NCI-H1436 treated with DMSO at 0.1 percent for 48 hours (cell line): ENCODE measurements at regions not wholly inside any gene's neighbourhood (a gene's known extent, or its start where the extent isn't known, plus 50 kb on each side); places are given as distances from the start of the nearest gene placed in this dataset.

Experiments used
- DNase-seq: peaks from one replicate; lab custom pipeline; 2025; lab: John Stamatoyannopoulos, UW

DNA sequence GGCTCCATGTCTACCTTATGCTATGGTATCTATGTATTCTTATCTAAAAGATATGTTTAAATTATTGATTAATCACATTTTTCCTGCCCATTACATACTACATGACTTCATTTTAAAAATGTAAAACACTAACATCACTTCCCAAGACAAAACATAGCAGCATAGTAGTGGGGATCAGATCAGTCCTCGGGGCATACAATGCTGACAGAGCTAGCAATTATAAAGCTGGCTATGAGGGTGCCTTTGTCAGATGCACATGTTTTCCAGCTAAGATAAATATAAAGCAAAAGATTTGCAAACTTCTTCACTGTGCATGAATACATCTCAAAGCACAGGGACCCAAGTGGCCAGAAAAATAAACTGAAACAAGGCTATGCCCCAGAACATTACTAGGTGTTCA is 549.8 kb upstream of the INTU start:
- DNase-seq: no peak

DNA sequence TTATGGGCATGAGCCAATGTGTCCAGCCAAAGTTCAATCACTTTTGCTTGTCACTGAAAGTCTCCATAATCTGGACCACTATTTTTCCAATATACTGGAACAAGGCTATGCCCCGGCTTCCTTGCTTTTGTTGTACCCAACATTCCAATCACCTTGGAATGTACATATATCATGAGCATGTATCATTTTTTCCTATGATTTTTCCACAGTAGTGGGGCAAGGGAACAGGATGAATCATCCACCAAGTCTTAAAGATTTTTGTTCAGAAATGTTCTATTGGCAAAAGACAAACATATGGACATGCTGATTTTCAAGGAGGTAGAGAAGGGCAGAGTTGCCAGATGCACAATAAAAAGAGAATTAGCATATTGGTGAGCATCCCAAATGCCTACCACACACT is 548.1 kb upstream of the INTU start:
- no peak for DNase-seq

DNA sequence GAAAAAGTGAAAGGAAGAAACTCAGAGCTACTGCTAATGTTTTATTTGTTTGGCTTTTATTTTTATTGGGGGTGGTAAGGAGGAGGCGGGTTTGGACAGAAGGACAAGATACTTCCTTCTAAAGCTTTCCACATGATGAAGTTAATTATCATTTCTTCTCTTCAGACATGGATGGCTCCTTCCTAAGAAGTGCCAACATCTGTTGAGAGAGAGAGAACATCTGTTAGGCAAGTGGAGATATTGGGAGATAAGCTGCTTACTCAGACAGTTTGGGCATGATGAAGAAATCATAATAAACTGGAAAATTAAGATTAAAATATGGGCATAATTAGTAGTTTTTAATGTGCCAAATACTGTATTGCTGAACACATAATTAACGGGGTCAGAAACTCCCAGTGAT is 535.7 kb upstream of the INTU start:
- no peak for DNase-seq

DNA sequence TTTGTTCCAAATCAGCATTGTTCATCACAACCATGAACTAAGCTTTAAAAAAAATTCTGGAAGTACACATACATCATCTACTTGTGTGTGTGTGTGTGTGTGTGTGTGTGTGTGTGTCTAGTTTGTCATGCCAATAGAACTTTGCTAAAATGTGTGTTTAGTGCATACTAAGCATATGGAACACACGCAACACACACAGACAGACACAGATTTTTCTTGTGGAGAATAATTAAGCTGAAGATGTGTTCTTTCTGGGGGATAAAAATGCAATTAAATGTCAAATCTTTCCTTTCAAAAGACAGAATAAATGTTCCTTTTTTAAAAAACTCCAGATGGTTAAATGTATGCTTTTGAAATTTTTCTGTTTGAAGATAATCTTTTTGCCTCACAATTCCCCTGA is 530.4 kb upstream of the INTU start:
- DNase-seq: no peak

DNA sequence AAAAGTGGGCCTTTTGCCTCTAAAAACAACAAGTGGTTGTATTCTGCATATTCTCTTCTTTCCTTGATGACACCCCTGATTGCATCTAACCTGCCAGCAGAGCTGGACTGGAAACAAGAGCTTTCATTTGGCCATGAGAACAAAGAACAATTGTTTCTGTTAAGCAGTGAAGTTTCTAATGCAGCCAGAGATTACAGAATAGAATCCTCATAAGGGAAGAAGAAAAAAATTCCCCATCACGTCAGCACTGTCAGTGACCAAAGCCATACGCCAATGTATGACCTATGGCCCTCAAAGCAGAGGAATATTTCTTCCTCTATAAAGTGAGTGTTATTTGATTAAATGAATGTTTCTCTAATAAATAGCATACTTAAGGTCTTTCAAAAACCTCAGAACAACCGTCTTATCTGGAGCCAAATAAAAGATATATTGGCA is 529.1 kb upstream of the INTU start:
- no peak for DNase-seq

DNA sequence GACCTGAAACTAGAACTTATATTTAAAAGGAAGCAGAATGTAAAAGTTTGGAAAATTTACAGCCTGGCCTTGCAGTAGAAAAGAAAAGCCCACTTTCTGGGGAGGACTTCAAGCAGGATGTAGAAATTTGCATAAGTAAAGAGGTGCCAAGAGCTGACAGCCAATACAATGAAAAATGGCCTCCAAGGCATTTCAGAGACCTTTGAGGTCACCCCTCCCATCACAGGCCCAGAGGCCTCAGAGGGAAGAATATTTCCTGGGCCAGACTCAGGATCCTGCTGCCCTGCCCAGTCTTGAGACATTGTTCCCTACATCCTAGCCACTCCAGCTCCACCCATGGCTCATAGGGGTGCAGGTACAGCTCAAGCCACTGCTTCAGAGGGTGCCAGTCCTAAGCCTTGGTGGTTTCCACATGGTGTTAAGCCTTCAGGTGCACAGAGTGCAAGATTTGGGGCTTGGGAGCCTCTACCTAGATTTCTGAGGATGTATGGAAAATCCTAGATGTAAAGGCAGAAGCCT is 518.9 kb upstream of the INTU start:
- no peak for DNase-seq

DNA sequence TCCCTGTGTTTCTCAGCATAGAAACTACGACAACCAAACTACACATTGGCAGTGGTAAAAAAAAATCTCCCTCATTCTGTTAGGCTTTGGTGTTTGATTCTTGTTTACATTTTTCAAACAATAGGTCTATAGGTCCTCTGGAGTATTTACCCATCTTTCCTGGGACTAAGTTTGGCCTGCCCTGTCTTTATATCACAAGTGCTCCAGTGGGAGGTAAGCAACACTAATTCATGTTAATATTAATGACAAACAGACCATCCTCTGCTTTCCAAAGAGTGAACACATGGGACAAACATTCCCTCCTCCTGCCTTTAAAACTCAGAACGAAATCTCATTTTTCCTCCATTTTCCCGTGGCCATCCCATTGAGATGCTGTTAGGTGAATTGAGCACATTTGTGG is 514.1 kb upstream of the INTU start:
- DNase-seq: no peak

DNA sequence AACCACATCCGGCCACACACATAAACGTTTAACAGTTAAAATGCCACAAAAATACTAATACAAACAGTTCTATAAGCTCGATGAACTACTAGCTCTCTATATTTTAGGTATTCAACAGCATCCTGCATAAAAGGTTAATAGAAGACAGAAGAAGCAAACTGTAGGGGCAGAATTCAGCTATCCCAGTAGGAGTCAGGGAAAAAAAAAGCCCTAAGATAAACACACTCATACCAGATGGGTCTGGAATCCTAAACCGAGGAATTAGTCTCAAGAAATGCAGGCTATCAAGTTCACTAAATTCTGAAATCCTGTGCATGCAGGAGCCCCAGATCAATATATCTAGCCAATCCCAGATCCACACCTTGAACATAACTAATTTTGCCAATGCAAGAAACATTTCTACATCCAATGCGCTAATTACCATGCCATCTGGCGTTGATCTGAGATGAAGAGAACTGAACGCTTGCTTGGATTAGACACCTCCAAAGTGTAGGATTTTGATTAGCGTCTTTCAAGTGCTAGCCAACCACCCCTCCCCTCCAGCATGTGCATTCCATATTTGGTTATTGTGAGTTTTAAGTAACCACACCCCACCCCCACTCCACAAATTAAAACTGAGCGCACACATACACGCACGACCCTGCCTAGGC is 512.2 kb upstream of the INTU start:
- DNase-seq: no peak

DNA sequence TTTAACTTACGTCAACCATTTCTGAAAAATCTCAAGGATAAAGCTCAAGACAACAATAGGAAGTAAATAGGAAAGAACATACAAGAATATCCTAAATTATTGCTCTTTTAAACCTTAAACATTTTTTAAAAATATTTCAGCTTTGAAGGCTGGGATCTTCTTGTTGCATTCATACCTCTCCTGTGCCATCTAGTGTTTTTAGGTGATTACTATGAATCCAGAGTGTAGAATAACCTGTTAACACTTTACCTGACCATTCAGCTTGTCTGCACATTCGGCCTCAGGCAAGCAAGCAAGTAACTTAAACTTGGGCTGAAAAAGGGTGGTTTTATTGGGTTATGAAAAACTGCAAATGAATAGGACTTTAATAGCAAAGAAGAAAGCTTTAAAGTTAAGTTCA is 507.8 kb upstream of the INTU start:
- no peak for DNase-seq

DNA sequence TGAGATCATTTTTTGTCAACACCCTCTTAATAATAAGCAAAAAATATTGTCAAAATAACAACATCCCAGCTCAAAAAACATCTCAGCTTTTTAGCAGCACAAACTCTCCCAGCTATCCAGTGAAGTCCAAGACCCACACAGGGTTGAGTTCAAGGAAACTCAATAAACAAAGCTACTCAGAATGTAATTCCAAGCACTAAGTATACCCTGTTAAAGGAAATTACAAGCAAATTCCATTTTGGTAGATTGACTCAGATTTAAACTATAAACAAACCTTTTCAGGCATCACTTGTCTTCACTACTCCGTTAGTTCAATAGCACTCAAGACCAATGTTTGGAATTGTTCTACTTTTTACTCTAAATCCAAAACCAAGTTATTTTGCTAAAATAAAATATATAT is 506.0 kb upstream of the INTU start:
- no peak for DNase-seq

DNA sequence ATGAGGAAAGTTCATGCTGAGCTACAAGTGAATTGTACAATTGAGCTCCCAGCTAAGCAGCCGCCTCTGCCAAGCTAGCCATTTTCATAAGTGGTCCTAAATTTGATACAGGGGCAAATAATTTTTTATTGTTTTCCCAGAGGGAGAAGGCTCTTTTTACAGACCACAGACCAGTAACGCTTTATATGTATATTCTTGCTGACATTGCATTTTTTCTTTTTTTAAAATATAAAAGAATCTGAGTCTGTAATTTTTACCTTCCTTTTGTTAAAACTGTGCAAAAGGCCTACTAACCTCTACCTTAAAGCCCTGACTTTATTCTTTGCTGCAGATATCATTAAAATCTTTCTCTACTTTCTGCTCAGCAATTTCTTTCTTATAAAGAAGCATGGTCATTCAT is 501.2 kb upstream of the INTU start:
- no peak for DNase-seq

DNA sequence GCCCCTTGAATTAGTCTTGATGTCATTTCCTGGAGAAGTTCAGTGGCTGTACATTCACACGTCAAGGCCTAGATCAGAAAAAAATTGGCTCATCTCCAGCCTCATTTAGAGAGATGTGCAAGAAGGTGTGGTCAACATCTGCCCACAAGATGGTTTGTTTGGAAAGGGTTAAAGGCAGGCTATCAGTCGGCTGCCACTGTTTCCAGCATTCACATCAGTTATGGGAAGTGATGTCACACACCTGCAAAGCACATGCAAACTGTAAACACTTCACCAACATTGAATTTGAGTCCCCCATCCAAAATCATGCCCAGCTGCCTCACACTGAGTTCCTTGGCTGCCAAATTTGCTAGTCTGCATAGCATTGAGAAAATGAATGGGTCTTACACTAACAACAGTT is 498.3 kb upstream of the INTU start:
- no peak for DNase-seq

DNA sequence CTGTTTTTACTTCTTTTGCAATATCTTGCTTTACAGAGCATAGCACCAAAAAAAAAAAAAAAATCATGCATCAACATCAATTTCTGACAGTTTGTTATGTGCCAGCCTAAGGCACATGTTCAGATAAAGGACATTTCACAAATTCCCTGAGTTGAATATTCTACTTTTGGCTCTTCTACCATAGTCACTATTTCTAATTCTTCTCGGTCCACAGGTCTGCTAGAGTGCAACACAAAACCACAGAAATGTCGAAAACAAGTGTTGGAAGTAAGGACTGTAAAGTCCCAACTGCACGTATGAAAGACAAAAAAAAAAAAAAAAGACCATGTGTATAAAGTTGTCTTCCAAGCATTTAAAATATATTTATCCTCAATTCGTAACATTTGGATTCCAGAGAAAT is 494.2 kb upstream of the INTU start:
- no peak for DNase-seq

DNA sequence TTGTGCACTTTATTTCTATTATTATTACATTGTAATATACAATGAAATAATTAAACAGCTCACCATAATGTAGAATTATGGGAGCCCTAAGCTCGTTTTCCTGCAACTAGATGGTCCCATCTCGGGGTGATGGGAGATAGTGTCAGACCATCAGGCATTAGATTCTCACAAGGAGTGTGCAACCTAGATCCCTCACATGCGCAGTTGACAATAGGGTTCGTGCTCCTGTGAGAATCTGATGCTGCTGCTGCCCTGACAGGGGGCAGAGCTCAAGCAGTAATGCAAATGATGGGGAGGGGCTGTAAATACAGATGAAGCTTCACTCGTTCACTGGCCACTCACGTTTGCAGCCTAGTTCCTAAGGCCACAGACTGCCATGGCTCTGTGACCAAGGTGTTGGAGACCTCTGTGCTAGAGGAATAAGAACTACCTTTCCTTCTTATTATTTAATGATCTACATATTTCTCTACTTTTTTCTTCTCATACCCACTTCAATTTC is 492.9 kb upstream of the INTU start:
- DNase-seq: no peak

DNA sequence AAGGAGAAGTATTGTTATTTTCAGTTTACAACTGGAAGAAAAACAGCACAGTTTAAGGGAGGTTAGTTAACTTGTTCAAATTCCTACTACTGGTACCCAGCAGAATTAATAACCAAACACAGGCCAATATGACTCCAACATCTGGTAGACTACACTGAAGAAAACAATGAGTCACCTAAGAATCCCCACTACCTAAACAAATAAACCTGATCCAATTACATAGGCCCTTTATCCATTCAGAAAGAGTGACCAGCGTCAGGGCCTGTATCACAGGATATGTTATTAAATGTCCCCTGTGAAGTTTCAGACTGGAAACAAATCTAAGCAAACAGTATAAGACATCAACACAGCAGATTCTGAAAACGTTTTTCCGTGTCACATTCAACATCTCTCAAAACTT is 492.5 kb upstream of the INTU start:
- no peak for DNase-seq

DNA sequence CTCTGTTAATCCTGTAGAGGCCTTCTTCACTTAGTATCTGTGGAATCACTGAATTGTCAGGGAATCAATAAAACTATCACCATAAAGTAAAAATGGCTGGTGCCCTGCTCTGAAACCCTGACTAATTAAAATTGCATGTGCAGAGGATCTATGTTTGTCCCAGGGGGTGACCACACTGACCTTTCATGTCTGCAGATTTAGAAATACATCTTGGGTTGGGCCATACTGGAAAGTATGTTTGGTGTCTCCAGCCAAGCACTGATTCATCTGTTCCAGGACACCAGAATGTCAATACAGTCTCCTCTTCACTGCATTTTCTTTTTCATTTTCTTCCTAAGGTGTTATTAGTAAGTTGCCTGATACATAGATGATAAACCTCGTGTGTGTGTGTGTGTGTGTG is 490.9 kb upstream of the INTU start:
- DNase-seq: no peak

DNA sequence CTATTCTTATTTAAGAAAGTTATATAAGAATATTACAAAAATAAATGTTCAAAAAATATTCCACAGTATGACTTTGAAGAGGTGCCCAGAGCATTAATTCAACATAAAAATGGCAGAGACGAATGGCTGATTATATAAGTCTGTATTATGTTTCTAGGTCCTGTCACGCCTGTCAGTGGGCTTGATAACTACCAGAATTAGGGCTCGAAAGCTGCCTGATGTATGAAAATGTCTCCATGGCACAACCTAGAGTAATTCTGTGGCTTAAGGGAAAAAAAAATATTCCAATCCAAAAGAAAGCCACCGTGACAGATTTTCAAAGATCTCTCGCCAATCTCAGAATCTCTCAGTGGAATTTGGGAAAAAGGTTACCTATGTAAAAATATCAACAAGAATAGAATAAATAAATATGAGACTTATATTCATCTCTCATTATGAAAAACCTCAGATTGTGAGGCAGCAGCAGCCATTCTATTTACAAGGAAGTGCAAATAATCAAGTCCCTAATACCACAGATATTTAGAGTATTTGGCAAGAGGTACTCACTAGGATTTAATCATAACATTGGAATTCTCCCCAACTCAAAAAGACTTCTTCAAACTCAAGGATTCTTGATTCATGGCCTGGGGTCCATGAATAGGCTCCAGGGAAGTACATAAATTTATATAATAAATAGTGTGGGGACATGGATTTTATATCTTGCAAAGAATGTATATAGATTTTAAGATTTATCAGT is 489.1 kb upstream of the INTU start:
- DNase-seq: no peak

DNA sequence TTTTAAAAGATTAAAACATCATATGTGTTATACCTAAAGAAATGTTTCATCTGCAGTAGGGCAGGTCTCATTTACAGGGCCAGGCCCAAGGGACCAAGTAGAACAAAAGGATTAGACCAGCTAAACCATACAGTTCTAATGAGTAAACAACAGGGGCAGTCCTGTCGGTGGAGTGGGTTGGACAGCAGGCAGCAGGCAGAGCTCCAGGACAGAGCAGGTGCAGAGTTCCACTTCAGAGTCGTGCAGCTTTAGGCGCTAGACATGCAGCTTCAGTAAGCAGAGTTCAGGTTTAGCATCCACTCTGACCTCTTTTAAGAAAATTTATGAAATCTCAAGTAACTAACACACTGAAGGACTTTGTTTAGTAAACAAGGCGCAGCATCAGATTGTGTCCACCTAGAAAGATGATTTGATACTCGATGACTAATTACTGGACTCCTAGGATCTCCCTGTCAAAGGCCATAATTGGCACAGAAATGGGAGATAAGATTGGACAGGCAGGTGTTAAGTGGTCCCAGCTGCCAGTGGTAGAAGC is 487.7 kb upstream of the INTU start:
- no peak for DNase-seq

DNA sequence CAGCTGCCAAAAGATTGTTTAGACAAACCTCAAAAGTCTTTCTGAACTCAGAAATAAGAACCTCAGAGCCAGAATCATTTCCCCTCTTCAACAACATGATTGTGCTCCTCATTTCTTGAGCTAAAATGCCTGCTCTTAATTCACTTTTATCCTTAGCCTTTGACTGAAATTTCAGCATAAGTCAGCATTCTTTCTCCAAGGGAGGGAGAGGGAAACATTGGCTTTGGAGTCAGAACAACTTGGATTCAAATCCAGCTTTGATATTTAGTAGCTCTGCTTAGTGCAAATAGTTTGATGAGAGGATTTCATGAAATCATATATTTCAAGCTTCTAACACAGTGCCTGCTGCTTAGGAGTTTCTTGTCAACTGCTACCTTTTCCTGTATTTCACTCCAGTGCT is 484.6 kb upstream of the INTU start:
- no peak for DNase-seq

DNA sequence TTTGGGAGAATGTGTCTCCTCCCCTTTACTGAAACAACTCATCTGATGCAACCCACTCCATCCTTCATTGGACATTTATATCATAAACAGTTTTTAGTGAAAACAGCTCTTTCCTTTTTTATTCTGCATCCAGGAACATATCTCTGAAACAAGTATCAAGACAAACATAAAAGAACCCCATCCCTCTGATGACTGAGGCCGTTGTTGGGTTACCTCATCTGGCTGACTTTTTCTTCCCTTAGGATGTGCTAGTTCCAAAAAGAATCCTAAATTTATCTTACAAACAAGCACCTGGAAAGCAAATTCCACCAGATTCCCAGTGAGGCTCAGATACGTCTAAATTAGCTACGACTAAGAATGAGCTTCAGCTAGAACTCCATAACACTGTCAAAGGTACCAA is 483.7 kb upstream of the INTU start:
- no peak for DNase-seq

DNA sequence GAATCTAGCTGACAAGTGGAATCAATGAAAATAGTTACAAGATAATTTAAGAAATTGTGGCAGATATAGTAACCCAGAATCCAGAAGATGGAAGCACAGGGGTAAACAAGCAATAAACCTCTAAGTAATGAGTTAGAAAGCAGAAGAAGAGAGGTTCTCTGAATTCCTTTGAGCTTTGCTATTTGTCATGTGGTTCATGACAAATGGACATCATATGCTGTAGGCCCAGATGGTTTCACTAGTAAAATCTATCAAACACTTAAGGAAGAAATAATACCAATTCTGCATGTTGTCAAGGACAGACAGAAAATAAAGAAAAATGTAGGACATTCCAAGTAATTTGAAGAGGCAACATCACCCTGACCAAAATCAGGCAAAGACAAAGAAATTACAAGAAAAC is 480.8 kb upstream of the INTU start:
- no peak for DNase-seq

DNA sequence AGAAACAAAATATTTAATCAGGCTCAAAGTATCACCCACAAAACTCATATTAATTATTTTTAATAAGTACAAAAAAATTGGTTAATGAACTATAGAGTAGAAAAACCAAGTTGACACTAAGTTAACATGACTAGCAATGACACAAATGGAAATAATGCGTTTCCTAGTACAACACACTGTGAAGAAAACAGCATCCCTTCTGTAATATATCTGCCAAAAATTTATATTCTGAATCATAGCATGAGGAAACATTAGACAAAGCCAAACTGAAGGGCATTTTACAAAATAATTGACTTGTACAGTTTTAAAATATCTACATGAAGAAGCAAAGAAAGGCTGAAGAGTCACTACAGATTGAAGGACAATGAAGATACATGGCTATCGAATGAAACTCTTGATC is 477.6 kb upstream of the INTU start:
- DNase-seq: no peak

DNA sequence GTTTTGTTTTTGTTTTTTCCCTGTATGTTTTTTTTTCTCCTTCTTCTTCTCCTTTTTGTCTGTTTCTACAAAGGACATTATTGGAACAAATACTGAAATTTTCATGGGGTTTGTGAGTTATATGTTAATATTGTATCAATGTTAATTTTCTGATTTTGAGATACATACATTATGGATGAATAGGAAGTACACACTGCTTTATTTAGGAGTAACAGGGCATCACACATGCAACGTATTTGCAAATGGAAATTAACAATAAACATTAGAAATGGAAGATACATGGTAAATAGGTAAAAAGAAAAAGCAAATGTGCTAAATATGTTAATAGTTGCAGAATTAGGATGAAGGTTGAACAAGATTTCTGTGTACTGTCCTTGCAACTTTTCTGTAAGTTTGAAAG is 477.2 kb upstream of the INTU start:
- DNase-seq: no peak
